Stimulated activated CD4-positive, alpha-beta T cell treated with anti-CD3 and anti-CD28 coated beads, Interleukin-12 subunit alpha, Interleukin-12 subunit beta, amount 100 ng/mL, for 48 hours (primary cell): ENCODE measurements at regions not wholly inside any gene's neighbourhood (a gene's known extent, or its start where the extent isn't known, plus 50 kb on each side); places are given as distances from the start of the nearest gene placed in this dataset.
"Not testable (repeated sequence)": the region's sequence is repeated elsewhere in the genome, so short reads cannot be mapped to it uniquely, and the experiment has no call there.

Experiments
- DNase-seq, 3 donors: peaks; one replicate each; pipeline ENCODE4 v3.0.0-alpha.2; 2020; ENCODE audit warnings: low read depth in 2 of 3, low spot score in 1 of 3

GRCh38 chr6:165173484-165173883 is 135.9 kb downstream of the C6orf118 start:
- DNase-seq: no peak

DNA sequence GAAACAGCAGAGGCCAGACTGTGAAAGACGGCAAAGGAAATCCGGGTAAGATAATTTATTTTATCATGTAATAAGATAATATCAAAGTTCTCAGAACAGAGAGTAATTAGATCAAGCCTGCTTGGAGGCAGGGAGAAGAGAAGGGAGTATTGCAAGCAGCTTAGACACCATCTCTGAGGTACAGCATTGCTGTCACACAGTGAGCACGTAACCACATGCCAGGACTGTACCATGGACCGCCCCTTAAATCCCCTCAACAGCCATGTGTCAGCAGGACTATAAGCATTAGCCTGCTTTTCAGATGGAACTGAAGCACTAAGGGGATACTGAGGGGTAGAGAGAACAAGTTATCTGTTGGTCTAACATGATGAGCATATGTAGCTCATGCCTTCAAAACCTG is 141.5 kb downstream of the C6orf118 start:
- no peak for DNase-seq

- no peak for DNase-seq
These were observed 142.1 kb downstream of the C6orf118 start for GRCh38 chr6:165167311-165167710.

DNA sequence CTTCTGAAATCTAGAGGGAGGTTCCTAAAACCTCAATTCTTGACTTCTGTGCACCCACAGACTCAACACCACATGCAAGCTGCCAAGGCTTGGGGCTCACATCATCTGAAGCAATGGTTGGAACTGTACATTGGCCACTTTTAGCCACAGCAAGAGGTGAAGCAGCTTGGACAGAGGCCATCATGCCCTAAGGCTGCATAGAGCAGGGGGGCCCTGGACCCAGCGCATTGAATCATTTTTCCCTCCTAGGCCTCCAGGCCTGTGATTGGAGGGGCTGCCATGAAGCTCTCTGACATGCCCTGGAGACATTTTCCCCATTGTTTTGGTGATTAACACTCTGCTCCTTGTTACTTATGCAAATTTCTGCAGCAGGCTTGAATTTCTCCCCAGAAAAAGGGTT is 145.9 kb downstream of the C6orf118 start:
- DNase-seq: no peak

DNA sequence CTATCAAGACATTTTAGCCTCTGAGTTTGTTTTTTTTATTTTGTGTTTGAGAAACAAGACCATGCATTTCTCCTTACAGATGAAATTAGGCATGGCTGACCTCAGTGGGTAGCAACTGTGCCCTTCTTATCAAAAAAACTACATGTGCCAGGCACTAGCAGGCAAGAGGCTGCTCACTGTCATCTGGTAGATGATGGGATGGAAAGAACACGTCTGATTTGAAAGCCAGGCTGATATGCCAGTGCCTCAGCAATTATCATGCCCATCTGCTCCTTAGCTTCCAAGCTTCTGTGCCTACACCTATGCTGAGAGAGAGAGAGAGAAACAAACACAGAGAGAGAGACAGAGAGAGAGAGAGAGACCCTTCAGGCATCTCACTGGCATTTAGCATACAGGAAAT is 149.9 kb downstream of the C6orf118 start:
- DNase-seq: no peak

DNA sequence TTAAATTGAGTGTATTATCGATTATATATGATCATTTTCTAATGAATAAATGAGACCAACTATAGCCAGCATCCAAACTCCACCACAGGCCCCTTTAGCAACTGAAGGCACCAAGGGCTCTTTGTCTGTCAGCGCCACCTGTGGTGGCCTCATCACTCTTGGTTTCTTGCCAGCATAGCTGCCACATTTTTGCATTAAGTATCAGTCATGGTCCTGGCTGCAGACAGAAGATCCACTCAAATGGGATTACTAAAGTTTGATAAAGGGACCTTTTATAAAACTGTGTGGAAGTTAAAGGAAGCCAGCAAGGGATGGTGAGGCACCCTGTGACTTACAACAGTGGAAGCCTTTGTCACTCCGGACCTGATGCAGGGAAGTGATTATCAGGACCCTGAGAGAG is 162.9 kb downstream of the C6orf118 start:
- DNase-seq: no peak

DNA sequence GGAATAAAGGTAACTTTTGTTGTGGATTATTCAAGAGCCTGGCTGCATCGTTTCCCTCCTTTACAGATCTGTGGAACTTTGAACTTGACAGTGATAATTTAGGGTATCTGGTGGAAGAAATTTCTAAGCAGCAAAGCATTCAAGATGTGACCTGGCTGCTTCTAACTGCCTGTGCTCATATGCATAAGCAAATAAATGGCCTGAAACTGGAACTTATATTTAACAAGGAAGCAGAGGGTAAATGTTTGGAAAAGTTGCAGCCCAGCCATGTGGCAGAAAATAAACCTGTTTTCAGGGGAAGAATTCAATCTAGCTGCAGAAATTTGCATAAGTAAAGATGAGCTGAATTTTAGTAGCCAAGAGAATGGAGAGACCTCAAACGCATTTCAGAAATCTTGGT is 173.5 kb downstream of the C6orf118 start:
- no peak for DNase-seq

GRCh38 chr6:165129086-165129485 is 180.3 kb downstream of the C6orf118 start:
- DNase-seq: no peak

DNA sequence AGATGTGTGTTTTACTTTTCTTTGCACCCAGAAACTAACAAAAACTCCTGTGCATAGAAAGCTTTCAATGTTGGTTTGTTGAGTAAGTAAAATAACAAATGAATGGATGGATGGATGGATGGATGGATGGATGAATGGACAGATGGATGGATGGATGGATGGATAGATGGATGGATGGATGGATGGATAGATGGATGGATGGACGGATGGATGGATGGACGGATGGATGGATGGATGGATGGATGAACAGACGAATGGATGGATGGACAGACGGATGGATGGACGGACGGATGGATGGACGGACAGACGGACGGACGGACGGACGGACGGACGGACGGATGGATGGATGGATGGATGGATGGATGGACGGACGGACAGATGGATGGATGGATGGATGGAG is 181.7 kb downstream of the C6orf118 start:
- DNase-seq: not testable (repeated sequence)

- not testable (repeated sequence) for DNase-seq
These were observed 184.7 kb downstream of the C6orf118 start for GRCh38 chr6:165124681-165125080.

DNA sequence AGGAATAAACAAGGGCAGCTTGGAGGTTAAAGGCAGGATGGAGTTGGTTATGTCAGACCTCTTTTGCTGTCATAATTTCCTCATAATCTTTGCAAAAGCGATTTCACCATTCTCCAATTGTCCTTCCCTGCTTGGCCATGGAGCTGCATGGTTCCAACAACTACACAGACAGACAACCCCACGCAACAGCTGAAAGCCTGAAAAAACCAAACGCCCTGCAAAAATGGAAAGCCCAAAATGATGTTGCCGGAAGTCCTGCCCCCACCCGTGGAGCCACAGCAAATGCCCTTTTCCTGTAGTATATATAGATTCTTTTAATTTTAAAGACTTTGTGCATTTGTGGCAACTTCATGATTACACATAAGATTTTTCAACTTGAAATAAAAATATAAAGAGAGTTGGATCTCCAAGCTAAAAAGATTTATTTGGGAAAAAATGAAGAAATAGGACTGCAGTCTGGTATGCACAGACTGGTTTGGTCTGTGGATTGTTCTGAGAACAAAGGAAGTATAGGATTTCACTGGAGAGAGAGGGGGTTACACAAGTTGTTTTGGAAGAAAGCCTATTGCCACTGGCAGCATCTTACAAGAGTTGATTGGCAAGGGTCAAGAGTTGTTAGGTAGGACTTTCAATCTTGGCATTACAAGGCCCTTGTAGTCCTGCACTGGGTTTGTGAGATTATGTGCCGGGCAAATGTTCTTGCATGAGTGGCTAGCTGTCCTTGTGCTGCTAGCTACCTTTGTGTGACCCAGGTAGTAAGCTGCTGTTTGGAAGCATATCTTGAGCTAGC is 190.0 kb downstream of the C6orf118 start:
- no peak for DNase-seq

- no peak for DNase-seq
These were observed 190.7 kb downstream of the C6orf118 start for GRCh38 chr6:165118736-165119135.

DNA sequence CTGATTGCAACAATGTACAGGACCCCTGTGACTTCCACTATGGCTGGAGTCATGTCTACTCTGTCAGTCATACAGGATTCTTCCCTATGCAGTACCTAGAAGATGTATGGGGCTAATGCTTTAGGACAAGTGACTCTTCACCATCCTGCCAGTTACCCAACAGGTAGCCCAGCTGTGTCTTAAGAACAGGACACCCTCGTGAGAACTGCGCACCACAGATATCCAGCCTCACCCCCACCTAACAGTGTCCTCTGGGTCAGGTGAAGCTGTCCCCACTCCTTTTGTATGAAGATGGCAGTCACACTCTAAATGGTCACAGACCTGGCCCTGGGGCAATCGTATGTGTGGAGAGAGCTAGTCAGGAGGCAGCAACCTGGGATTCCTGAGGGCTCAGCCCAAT is 191.6 kb downstream of the C6orf118 start:
- no peak for DNase-seq

- no peak for DNase-seq
These were observed 192.3 kb downstream of the C6orf118 start for GRCh38 chr6:165117121-165117520.

GRCh38 chr6:165110860-165111259 is 198.5 kb downstream of the C6orf118 start:
- no peak for DNase-seq

DNA sequence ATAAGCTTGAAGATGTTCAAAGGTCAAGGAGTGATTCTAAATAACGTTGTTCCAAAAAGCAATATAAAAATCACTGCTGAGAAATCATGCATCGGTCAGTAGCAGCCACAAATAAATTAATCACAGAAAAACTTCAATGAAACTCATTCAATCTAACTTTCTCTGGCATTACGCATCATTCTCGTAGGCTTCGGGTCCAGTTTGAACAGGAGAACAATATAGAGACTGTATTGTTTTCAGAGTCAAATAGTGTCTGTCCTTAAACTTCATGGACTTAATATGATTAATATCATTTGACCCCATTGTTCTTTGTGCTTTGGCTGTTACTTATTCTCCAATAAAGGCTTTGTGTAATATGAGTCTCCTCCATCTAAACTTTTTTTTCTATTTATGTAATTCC is 200.4 kb downstream of the C6orf118 start:
- DNase-seq: no peak

- no peak for DNase-seq
These were observed 203.1 kb downstream of the C6orf118 start for GRCh38 chr6:165106261-165106660.

DNA sequence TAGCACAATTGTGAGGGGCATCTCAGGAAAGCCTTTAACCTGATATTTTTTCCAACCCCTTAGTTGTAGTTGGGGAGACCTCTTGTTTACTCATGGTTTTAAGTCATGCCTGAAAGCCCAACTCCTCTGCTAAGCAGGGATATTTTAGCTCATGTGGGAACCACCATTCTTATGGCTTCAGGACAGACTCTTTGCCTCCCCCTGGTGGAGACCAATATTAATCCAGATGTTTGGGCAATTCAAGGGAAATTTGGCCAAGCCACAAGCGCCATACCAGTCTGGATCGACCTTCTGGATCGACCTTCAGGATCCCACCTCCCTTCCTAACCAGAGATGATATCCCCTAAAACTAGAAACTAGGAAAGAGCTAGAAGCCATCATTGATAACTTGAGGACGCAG is 211.2 kb downstream of the C6orf118 start:
- no peak for DNase-seq

GRCh38 chr6:165096868-165097267 is 212.5 kb downstream of the C6orf118 start:
- DNase-seq: no peak

DNA sequence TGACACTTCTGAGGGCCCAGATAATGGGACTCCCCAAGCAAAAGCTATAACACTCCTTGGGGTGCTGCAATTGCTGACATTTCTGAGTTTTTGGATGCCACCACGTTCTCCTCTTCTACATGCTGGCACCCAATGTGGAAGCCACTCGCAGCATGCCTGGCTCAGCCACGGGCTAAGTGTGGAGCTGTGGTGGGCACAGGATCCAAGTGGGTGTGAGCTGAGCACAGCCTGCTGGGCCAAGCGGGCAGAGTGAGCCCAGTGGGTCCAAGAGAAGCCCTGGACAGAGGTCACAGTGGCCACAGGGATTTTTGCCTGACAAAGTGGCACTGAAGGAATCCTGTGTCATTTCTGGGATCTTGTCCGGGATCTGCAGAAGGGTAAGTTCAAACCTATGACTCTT is 213.2 kb downstream of the C6orf118 start:
- DNase-seq: no peak

- no peak for DNase-seq
These were observed 216.4 kb downstream of the C6orf118 start for GRCh38 chr6:165092881-165093595.

DNA sequence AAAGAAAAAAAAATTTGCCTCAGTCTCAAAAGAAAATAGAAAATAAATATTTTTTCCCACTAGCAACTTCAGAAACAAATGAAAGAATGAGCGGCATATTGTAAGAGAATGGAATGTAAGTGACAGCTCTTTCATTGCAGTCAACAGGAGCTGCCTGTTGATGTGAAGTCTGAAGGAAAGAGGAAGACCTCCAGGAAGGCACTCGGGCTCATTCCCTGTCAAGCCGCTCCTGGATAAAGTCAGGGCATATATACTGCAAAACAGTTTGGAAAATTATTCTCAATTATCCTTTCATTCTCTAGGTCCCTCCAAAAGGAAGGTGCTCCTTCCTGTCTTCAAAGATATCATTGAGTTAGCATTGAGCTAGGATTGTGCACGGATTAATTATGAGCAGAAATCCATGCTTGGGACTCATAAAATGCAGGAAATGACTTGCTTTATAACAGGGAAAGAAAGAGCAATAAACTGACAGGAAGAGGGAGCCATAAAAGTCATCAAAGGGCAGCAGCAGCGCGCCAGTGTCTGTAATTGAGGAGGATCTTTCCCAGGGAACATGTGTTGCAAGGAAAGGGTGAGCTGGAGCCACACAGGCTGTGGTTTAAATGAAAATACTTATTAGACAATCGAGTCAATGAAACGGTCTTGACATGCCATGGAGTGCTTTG is 218.2 kb downstream of the C6orf118 start:
- no peak for DNase-seq
